ENCODE measurements at regions not wholly inside any gene's neighbourhood (a gene's known extent, or its start where the extent isn't known, plus 50 kb on each side); places are given as distances from the start of the nearest gene placed in this dataset.

DNA sequence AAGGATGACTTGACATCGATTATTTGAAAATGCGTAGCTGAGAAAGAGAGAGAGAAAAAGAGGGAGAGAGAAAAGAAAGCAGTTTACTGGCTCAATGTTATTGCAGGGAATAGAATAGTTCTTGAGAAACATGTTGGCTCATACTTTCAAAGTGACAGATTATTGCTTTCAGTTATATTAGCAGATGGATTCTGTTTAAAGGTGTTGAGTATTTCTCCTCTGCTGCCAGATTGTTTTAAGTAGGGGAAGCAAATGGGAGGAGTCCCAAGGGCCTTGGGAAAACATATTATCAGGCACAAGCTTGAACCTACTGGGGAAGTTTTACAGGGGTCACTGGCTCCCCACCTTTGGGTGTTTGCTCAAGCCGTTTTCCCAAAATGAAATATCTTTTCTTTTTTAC, 203.8 kb upstream of the SRRM4 start:
- no TSS peak for BruUV-seq (replicated peaks)
- Histone ChIP-seq H3K4me1 (replicated peaks; ENCODE audit: insufficient read depth) (no peaks in the 10 kb centered on the region), H4K20me1 (ENCODE audit: insufficient read depth) (no peaks in the 10 kb centered on the region), H3K36me3 (ENCODE audit: low read depth) (no peaks in the 10 kb centered on the region), H3K79me2 (ENCODE audit: low read depth) (no peaks in the 10 kb centered on the region), H3K4me3 (no peak overlapping the region), H2AFZ (no peak overlapping the region), H3K27ac (no peak overlapping the region), H3F3A (ENCODE audit: insufficient read depth, low read depth) (no peaks in the 10 kb centered on the region), H3K9me2 (ENCODE audit: insufficient read depth) (no peaks in the 10 kb centered on the region), H3K9me3 (ENCODE audit: insufficient read depth, low read depth) (no peaks in the 10 kb centered on the region), H3K27me3 (ENCODE audit: insufficient read depth, low read depth) (peaks cover 25% of the 10 kb centered on the region), H3K4me2 (no peak overlapping the region)
- intact Hi-C loops (cut with micrococcal nuclease; ENCODE audit: unreplicated experiment) = no loop called here
- TF ChIP-seq, protein P1, sequence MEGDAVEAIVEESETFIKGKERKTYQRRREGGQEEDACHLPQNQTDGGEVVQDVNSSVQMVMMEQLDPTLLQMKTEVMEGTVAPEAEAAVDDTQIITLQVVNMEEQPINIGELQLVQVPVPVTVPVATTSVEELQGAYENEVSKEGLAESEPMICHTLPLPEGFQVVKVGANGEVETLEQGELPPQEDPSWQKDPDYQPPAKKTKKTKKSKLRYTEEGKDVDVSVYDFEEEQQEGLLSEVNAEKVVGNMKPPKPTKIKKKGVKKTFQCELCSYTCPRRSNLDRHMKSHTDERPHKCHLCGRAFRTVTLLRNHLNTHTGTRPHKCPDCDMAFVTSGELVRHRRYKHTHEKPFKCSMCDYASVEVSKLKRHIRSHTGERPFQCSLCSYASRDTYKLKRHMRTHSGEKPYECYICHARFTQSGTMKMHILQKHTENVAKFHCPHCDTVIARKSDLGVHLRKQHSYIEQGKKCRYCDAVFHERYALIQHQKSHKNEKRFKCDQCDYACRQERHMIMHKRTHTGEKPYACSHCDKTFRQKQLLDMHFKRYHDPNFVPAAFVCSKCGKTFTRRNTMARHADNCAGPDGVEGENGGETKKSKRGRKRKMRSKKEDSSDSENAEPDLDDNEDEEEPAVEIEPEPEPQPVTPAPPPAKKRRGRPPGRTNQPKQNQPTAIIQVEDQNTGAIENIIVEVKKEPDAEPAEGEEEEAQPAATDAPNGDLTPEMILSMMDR (conservative IDR thresholded peaks at IDR 0.05) = no peak
- TF ChIP-seq EZH2 (IDR thresholded peaks at IDR 0.05; ENCODE audit: low read depth) = no peak
- ChIA-PET POLR2A (ENCODE audit: unreplicated experiment) (no interaction called here), CTCF (no interaction called here)
- DNase-seq = no peak

DNA sequence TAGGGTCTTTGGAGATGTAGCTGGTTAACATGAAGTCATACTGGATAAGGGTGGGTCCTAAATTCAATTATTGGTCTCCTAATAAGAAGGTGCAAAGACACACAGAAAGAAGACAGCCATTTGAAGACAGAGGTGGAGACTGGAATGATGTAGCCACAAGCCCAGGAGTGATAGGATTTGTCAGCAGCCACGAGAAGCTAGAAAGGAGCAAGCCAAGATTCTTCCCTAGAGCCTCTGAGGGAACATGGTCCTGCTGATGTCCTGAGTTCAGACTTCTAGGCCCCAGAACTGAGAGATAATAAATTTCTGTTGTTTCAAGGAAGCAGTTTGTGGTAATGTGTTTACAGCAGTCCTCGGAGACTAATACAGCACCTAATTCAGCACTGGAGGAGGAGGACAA, 203.3 kb upstream of the SRRM4 start:
- no peak overlapping the region for H3K4me3 ChIP-seq
- no peak overlapping the region for H3K4me2 ChIP-seq
- no peaks in the 10 kb centered on the region for H3F3A ChIP-seq (ENCODE audit: insufficient read depth, low read depth)
- H3K27me3 ChIP-seq (ENCODE audit: insufficient read depth, low read depth) = peaks cover 23% of the 10 kb centered on the region
- no TSS peak for BruUV-seq (replicated peaks)
- no peak for DNase-seq
- intact Hi-C loops (cut with micrococcal nuclease; ENCODE audit: unreplicated experiment) = no loop called here
- H3K36me3 ChIP-seq (ENCODE audit: low read depth) = no peaks in the 10 kb centered on the region
- no peaks in the 10 kb centered on the region for H3K9me3 ChIP-seq (ENCODE audit: insufficient read depth, low read depth)
- TF ChIP-seq, protein P1 (conservative IDR thresholded peaks at IDR 0.05) = no peak
- TF ChIP-seq EZH2 (IDR thresholded peaks at IDR 0.05; ENCODE audit: low read depth) = no peak
- H2AFZ ChIP-seq = no peak overlapping the region
- H3K79me2 ChIP-seq (ENCODE audit: low read depth) = no peaks in the 10 kb centered on the region
- H3K27ac ChIP-seq = no peak overlapping the region
- H3K9me2 ChIP-seq (ENCODE audit: insufficient read depth) = no peaks in the 10 kb centered on the region
- no peaks in the 10 kb centered on the region for H3K4me1 ChIP-seq (replicated peaks; ENCODE audit: insufficient read depth)
- POLR2A ChIA-PET (ENCODE audit: unreplicated experiment) = no interaction called here
- CTCF ChIA-PET = no interaction called here
- no peaks in the 10 kb centered on the region for H4K20me1 ChIP-seq (ENCODE audit: insufficient read depth)

DNA sequence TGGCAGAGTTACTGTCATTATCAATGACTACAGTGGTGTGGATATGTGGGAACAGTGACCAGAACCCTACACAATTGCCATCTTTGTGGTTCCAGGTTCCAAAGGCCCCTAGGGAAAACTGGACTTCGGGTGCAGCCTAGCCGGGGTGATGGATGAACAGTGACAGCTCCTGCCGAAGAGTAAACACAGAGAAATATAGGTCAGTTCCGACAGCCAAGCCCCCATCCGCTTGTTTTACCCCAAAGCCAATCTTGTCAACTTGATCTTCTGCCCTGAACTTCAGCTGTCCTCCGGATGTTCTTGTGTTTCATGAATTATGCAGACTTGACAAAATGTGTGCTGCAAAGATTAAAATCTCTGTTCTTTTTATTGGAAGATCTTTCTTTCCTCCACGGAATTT, 200.4 kb upstream of the SRRM4 start:
- CTCF ChIA-PET = no interaction called here
- no TSS peak for BruUV-seq (replicated peaks)

More for the DNA sequence above, 200.4 kb upstream of the SRRM4 start:
- Histone ChIP-seq H3K4me1 (replicated peaks; ENCODE audit: insufficient read depth) (no peaks in the 10 kb centered on the region), H3F3A (ENCODE audit: insufficient read depth, low read depth) (no peaks in the 10 kb centered on the region), H4K20me1 (ENCODE audit: insufficient read depth) (no peaks in the 10 kb centered on the region), H3K4me3 (no peak overlapping the region), H3K9me3 (ENCODE audit: insufficient read depth, low read depth) (no peaks in the 10 kb centered on the region), H3K36me3 (ENCODE audit: low read depth) (no peaks in the 10 kb centered on the region), H3K9me2 (ENCODE audit: insufficient read depth) (no peaks in the 10 kb centered on the region), H3K27ac (no peak overlapping the region), H2AFZ (no peak overlapping the region), H3K27me3 (ENCODE audit: insufficient read depth, low read depth) (peaks cover 4% of the 10 kb centered on the region; the same call in 1 of the 2 replicates), H3K4me2 (no peak overlapping the region), H3K79me2 (ENCODE audit: low read depth) (no peaks in the 10 kb centered on the region)
- POLR2A ChIA-PET (ENCODE audit: unreplicated experiment) = no interaction called here
- no peak for DNase-seq
- TF ChIP-seq, protein P1 (conservative IDR thresholded peaks at IDR 0.05) = no peak
- TF ChIP-seq EZH2 (IDR thresholded peaks at IDR 0.05; ENCODE audit: low read depth) = no peak
- intact Hi-C loops (cut with micrococcal nuclease; ENCODE audit: unreplicated experiment) = no loop called here

Measured in PC-9 (cell line).